IPS DF 19.7 (cell line): ENCODE measurements at regions not wholly inside any gene's neighbourhood (a gene's known extent, or its start where the extent isn't known, plus 50 kb on each side); places are given as distances from the start of the nearest gene placed in this dataset.

Experiments used
- DNase-seq: peaks from one replicate; pipeline ENCODE4 v3.0.0-alpha.2; 2013; ENCODE audit warnings: low read depth, low spot score

DNA sequence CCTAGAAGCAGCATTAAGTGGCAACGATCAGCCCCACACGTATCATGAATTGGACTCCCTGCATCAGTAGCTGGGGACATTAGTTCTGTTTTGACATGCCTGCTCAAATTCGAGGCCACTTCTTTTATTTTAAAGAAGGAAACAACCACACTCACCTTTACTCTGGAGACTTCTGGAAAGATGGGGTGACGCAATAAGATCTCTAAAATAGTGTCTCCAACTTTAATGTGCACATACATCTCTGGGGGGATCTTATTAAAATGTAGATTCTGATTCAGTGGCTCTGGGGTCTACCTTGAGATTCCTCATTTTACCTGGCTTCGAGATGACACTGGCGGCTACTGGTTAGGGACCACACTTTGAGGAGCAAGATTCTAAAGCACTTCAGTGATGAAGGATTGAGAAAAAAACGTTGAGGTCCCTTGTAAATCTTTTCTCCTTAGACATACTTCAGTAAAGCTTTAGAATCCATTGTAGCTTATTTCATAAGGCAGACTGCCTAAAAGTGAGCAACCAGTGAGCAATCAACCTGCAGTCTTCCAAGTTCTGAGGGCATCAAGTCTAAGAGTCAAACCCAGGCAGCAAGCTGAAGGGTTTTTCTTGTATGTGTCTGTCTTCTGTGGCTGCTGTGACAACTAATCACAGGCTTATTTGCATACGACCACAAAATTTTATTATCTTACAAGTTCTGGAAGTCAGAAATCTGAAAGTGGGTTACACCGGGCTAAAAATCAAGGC, 718.6 kb upstream of the TBX3 start:
- DNase-seq = no peak

DNA sequence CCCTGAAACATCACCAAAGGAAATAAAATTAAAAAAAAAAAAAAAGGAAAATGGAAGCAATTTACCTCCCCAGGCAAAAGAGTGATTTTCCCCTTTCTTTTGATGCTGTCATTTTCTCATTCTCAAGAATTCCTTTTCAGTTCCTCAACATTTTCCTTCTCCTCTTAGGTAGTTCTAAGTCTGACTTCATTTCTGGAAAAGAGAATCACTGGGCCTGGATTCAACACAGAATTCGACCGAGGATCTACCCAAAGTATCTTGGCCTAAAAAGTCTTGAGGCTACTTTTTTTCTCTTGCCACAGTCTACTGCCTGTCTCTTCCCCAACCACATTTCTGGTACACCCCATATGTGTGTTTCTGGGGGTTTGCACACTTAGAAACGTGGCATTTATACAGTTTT, 717.8 kb upstream of the TBX3 start:
- no peak for DNase-seq

DNA sequence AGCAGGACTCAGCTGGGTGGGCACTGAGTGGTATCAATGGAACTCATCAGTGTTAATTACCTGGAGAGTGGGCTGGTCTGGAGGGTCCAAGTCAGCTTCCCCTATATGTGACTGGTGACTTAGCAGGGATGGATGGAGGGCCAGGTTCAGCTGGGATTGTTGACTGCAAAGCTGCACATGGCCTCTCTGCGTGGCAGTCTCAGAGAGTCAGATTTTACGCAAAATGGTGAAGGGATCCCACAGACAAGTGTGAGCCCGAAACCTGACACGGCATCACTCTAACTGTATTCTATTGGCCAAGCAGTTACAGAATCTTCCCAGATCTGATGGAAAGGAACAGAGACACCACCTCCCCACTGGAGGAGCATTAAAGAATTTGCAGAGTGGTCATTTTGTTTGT, 716.0 kb upstream of the TBX3 start:
- DNase-seq = no peak

DNA sequence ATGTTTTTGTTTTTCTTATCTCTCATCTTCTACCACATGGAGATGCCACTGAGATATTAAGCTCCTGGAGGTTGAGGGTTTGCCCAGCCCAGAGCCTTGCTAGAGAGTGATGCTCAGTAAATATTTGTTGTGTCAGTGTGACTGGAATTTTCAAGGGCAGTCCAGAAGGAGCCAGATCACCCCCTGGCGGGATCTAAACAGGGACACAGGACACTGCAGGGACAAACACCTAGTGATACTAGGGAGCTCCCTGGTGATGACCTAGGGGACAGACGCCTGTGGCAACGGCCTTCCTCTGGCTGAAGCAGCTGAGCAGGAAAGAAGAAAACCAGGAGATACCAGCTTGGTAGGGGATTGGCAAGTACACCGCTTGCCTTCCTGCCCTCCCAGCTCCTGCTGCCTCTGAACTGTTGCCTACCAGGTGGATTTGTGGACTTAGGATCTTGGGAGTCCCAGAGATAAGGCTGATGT, 714.4 kb upstream of the TBX3 start:
- no peak for DNase-seq

DNA sequence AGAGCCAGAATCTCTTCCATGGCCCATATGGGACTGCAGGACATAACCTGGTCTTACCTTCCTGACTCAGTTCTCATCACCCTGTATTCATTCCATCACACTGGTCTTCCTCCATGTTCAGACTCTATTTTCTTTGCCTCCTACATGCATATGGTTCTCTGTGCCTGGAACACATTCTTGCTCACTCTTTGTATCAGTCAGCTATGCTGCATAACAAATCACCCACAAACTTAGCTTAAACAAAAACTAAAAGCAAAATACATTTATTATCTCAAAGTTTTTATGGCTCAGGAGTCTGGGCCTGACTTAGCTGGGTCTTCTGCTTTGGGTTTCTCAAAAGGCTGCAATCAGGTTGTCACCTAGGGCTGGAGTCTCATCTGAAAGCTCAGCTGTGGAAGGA, 712.6 kb upstream of the TBX3 start:
- DNase-seq = no peak

- DNase-seq = no peak
Observed at GRCh38 chr12:115394496-115395220, 710.7 kb upstream of the TBX3 start.

GRCh38 chr12:115388139-115388538, 704.2 kb upstream of the TBX3 start:
- DNase-seq = no peak

- no peak for DNase-seq
Observed at GRCh38 chr12:115387467-115387901, 703.5 kb upstream of the TBX3 start.

GRCh38 chr12:115386946-115387345, 703.0 kb upstream of the TBX3 start:
- no peak for DNase-seq

DNA sequence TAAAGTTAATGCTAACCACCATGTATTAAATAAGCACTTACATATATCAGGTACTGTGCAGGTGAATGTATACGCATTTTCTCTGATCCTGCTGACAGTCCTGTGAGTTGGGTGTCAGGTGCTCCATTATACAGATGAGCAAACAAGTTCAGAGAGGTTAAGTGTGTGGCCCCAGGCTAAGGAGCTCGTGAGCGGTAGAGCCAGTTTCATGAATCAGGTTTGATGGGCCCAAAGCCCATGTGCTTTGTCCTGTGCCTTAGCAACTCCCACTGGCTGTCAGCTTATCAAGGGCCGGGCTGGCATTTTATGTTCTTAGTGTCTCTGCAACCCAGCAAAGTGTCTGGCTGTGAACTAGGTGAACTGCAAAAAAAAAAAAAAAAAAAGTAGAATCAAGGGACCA, 701.2 kb upstream of the TBX3 start:
- no peak for DNase-seq

GRCh38 chr12:115384391-115384790, 700.4 kb upstream of the TBX3 start:
- no peak for DNase-seq

DNA sequence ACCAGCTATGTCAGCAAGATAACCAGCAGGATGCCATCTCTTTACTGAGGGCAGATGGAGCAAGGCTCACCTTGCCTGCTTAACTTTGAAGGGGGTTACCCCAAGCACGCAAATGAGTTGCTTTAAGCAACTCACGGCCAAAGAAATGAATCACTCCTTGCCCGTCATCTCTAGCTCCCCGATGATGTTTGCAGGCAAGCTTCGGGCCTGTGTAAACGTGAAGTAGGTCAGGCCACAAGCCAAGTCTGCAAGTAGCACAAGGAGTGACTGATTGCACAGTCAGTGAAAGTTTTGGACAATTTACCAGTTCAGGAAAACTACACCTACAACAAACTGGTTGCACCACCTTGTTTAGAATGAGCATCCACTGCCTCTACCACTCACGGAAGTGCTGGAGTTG, 699.7 kb upstream of the TBX3 start:
- DNase-seq = no peak

DNA sequence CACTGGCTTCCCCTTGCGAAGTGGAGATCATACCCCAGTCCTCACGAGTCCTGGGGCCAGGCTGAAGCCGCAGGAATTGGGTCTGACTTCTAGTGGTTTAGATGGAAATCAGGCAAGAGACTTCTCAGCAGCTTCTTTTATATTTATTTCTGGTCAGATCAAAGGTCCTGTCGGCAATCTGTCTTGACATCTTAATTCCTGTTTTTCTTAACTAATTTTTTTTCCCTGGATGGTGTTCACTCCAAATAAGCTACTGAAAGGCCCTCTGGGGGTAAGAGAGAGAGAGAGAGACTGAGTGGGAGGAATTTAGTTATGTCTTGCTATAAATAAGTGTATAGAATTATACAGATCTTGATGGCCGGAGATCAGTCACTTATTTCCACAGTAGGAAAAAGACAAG, 698.7 kb upstream of the TBX3 start:
- DNase-seq = no peak

DNA sequence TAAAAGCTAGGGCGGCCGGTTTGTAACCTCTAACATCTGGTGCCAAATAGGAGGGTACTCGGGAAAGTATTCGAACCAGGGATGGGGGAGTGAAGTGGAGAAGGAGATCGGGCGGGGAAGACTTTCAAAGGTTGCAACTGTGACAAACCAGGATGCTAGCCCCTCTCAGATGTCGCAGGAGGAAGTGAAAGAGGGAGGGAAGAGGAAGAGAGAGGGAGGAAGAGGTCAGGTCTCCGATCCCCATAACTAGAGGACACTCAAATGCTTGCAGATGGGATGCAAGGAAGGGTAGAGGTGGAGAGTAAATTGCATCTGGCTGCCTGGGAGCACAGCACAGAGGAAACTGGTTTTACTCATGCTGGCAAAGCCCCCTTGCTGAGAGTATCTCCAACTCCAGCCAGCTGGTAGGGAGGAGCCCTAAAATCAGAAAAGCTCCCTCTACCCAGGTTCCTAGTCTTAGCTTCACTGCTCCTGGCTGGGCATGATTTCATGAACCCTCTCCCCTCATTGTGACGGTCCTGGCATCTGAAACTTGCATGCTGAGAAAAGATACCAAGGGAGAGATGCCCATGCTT, 696.7 kb upstream of the TBX3 start:
- no peak for DNase-seq

DNA sequence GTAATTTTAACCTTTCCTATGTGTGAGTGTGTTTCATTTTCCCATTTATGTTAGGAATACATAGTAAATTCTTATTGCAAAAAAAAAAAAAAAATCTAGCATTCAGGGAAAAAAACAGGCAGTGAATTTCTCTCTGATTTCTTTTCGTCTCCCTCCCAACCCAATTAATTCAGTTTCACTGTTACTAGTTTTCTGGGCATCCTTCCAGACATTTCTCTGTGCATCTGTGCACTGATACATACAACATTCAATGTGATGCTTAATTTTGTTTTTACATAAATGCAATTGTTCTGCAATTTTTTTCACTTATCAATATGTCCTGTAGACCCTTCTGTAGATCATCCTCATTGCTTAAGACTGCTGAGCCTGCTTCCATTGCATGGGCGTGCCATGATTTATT, 694.3 kb upstream of the TBX3 start:
- DNase-seq = no peak

- no peak for DNase-seq
Observed at GRCh38 chr12:115377779-115378178, 693.8 kb upstream of the TBX3 start.

DNA sequence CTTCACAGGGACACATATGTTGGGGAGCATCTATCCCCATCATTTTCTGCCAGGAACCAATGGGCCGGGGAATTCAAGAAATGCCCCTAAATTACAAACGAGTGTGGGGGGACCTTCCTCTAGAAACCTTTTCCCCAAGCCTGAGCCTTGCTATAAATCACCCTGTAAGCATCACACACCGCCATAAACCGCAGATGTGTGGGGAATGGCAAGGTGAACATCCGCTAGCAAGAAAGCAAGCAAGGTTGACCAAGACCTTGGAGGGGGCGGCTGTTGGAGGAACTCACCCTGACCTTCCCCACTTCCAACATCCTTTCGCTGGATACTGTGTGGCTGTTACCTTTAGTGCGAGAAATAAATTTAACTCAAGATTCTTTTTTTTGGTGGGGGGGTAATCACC, 693.3 kb upstream of the TBX3 start:
- DNase-seq = no peak

- no peak for DNase-seq
Observed at GRCh38 chr12:115375186-115375991, 691.4 kb upstream of the TBX3 start.

- DNase-seq = no peak
Observed at GRCh38 chr12:115374480-115375185, 690.7 kb upstream of the TBX3 start.

GRCh38 chr12:115371711-115372110, 687.7 kb upstream of the TBX3 start:
- DNase-seq = no peak

- DNase-seq = no peak
Observed at GRCh38 chr12:115370650-115371049, 686.7 kb upstream of the TBX3 start.
